Stimulated activated CD4-positive, alpha-beta T cell treated with anti-CD3 and anti-CD28 coated beads, Interleukin-4, amount 100 ng/mL, for 24 hours (primary cell): ENCODE measurements at regions not wholly inside any gene's neighbourhood (a gene's known extent, or its start where the extent isn't known, plus 50 kb on each side); places are given as distances from the start of the nearest gene placed in this dataset.
"Not testable (repeated sequence)": the region's sequence is repeated elsewhere in the genome, so short reads cannot be mapped to it uniquely, and the experiment has no call there.

Source experiments
- DNase-seq: peaks from one replicate; pipeline ENCODE4 v3.0.0-alpha.2; 2020

DNA sequence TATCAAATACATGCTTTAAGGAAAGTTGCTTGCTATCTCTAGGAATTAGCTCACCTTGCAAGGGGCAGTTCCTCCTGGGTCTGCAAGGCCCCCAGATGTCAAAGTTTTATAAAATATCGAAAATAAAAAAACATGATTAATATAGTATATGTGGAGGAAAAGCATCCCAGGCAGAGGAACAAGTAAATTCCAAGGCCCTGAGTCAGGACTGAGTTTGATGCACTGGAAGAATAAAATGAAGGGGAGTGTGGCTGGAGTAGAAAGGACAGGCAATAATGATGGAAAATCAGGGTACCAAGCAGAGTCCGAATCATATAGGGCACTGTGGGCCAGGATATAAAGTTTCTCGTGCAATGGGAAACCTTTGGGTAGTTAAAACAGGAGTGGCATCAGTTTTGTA lies 112.4 kb upstream of the EEPD1 start:
- no peak for DNase-seq

DNA sequence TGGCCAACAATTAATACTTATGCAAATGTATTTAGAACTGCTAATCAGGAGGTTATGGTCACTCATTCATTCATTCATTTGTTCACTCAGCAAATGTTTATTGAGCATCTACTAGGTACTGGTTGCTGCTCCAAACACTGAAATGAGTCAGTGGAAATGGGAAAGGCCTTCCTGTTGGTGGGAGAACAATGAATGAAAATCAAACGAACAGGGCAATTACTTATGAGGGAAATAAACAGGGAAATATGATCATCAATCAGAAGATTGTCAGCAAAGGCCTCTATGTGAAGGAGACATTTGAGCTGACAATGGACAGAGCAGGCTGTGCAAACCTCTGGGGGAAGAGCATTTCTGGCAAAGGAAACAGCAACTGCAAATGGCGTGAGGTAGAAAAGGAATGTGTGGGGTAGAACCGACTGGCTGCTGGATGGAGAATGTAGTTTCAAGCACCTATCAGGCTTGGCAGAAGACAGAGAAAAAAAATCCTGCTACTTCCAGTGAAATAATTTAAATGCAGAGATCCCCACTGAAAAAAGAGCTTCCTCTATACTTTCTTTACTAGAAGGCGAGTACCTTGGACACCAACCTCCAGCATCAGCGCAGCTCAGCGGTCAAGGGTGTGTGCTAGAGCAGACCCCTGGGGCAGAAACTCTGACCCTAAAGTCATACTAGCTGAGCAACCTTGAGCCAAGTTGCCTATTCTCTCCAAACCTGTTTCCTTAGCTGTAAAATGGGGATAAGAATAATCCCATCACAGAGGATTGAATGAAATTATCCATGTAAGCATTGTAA lies 108.8 kb upstream of the EEPD1 start:
- DNase-seq, result no peak

DNA sequence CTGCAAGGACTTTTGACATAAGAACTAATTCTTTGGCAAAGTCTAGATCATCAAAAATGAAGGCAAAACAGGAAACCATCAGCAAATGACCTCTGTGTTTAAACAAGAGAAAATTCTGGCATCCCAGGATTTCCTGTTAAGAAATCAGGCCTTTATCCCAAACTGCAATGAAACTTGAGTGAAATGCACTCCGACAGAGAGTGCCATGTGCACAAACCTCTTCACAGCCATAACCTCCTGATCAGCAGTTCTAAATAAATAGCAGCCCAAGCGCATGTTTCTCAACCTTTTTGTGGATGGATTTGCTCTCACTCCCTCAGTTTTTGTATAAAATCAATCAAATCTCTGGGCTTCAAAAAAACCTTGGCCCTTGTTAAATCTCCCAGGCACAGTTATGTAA lies 107.7 kb upstream of the EEPD1 start:
- DNase-seq, result no peak

DNA sequence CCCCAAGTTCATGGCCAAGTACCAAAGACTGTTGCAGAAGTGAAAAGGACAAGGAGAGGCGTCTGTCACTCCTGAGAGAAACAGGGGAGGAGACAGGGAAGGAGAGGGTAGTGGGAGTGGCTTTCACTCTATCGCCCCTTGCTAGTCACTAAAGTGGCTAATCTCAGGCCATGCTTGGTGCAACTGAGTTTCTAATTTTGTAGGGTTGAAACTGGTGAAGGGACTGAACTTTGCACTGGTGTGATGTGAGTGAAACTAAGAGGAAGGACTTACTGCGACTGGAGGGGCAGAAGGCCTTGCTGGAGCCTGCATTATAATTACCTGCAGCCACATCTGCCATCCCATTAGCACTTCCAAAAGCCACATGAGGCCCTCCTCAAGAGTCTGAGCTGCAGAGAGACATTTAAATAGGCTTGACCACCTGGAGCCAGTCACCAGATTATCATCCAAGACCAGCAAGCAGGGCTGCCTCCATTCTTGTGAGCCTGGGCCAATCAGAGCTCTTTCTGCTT lies 107.2 kb upstream of the EEPD1 start:
- no peak for DNase-seq

DNA sequence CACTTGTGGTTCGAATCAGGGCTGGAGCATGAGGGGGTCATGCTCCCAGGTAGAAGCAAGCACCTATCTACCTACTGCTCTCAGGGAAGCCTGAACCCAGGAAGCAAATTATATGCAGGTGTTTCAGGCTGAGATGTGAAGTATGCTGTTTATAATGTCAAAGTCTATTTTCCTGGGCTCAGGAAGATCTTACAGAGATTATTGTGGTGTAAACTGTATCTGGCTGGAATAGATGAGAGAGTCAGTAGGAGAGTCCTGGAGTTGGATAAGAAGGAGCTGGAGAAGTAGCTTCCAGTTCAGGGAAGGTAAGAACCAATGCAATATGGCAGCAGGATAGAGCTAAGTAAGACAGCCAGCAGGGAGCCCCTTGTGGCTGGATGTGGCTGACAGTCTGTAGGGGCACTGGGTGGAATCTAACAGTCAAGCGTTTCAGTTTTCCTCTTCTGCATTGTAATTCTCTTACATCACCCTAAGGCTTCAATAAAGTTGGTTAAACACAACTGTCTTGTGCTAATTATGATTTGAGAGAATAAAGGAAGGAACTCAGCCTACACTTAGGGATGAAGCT lies 105.9 kb upstream of the EEPD1 start:
- DNase-seq, result no peak

DNA sequence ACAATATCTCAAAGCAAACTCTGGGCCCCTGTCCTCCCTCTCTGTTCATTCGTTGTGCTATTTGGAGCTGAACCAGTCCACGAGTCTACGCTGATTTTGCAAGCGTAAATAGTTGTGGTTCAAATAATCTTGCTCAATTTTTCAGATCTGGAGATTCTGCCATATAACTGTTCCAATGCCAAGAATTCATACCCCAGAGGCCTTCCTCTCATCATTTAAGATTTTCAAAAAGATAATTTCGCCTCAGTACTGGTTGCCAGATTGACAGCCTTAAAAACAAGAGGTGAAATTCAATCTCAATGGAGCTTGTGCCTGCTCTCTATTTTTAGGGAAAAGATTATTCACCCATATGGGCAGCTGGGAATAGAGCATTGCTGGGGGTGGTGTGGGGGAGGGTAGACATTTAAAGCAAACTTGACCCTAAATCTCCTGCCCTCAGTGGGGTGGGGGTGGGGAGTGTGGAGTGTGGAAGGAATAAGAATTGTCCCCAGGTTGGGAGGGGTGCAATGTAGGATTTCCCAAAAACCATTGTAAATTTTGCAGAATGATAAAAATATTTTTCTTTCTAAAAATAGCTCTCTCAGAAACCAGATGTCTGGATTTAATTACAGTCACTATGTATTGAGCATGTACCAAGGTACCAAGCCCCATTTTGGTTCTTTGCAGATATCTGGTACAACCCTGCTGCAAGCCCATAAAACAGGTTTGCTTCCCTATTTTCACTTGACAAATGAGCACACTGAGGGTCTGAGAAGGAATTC lies 104.7 kb upstream of the EEPD1 start:
- DNase-seq, result no peak

DNA sequence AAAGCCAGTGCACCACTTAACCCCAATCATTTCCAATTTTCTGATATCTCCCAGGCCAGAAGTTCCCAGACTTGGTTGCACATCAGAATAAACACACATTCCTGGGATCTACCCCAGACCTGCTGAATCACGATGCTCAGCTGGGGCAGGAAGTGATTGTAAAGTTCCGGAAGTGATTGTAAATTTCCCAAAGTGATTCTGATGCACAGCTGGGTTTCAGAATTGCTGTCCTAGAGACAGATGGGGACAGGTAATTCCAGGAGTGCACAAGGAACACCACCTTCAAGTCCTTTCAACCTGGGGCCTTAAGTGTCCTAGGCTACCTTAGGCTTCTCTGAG lies 104.2 kb upstream of the EEPD1 start:
- no peak for DNase-seq

DNA sequence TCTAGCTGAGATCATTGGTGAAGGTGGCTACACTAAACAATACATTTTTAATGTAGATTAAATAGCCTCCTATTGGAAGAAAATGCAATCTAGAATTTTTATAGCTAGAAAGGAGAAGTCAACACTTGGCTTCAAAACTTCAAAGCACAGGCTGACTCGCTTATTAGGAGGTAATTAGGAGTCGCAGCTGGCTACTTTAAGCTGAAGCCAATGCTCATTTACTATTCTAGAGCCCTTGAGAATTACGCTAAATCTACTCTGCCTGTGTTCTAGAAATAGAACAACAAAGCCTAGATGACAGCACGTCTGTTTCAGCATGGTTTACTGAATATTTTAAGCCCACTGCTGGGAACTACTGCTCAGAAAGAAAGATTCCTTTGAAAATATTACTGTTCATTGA lies 101.6 kb upstream of the EEPD1 start:
- no peak for DNase-seq

DNA sequence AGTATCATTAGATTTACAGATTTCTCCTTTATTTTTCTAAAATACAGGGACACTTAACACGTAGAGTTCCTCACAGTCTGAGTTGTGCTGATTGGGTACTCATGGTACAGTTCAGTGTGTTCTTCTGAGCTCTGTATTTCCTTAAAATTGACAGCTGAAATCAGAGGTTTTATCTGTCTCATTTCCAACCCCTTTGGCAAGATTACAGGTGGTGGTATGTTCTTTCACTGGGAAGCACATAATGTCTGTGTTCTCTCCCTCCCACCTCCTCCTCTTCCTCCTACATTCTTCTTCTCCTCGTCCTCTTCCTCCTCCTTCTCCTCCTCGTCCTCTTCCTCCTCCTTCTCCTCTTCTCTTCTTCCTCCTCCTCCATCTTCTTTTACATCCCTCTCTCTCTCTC lies 99.5 kb upstream of the EEPD1 start:
- no peak for DNase-seq

DNA sequence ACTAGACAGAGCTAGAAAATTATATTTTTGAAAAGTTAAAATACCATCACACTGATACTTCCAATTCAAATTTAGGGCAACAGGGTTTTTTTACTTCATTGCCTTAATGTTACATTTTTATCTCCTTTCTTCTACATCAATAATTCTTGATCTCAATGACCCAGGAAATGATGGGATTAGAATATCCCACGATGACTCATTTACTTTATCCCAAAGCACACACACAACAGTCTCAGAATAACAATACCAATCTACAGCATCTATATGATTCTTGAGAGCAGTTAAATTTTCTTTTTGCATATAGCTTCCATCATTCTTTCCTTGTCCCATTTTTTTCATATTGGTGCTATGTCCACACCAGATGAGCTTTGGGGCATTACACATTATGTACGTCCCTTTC lies 98.4 kb upstream of the EEPD1 start:
- no peak for DNase-seq

DNA sequence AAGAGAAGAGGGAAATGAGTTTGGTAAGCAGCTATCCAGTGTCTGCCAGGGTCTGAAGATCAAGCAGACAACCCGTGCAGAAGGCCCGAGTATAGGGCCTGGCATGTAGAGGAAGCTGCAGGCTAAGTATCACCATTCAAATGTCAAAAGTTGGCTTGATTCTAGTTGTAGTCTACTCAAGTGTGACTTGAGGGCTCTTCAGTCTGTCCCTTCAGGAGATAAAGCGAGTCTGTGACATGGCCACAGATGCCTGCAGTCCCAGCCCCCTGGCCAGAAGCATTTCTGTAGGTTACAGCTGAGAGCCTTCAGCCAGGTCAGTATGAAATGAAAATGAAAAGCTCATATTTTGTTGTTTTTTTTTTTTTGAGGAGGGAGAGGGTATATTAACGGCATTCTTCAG lies 97.8 kb upstream of the EEPD1 start:
- DNase-seq, result no peak

DNA sequence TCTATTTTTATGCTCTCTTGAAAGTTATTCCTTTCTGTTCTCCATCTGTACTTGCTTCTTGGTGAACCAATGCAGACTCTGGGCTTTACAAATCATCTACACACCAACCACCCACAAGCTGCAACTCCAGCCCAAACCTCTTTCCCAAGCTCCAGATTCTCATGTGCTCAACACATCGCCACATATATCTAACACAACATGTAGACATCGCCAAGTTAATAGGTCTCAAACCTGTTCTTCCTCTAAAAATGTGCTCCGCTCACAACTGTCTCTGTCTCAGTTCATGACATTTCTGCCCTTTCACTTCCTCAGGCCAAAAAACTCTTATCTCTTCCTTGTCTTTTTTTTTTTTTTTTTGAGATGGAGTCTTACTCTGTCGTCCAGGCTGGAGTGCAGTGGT lies 95.7 kb upstream of the EEPD1 start:
- DNase-seq, result no peak

DNA sequence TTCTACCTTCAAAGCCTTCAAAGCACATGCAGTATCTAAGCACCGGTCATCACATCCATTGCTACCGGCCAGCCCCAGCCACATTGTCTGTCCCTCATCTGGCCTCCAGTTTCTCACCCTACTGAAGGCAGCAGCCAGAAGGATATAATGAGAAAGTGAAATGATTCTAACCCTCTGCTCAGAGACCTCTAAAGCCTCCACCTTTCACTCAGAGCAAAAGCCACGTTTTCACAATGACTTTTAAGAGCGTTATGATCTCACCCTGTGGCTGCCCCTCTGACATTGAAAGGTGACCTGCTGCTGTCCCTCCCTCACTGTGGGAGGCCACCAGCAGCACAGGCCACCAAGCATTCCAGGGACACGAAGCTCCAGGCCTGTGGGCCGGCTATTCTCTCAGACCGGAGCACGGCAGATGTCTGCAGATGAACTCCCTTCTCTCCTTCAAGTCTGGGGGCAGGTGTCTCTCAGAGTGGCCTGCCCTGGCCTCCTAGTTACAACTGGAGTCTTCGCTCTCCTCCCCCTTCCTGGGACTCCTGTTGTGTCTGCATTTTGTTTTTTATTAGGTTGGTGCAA lies 94.9 kb upstream of the EEPD1 start:
- no peak for DNase-seq

DNA sequence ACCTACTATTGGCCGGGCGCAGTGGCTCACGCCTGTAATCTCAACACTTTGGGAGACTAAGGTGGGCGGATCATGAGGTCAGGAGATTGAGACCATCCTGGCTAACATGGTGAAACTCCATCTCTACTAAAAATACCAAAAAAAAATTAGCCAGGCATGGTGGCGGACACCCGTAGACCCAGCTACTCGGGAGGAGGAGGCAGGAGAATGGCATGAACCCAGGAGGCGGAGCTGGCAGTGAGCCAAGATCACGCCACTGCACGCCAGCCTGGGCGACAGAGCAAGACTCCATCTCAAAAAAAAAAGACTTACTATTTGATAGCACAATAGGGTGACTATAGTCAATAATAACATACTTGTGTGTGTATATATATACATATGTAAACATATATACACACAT lies 92.7 kb upstream of the EEPD1 start:
- DNase-seq, result not testable (repeated sequence)

DNA sequence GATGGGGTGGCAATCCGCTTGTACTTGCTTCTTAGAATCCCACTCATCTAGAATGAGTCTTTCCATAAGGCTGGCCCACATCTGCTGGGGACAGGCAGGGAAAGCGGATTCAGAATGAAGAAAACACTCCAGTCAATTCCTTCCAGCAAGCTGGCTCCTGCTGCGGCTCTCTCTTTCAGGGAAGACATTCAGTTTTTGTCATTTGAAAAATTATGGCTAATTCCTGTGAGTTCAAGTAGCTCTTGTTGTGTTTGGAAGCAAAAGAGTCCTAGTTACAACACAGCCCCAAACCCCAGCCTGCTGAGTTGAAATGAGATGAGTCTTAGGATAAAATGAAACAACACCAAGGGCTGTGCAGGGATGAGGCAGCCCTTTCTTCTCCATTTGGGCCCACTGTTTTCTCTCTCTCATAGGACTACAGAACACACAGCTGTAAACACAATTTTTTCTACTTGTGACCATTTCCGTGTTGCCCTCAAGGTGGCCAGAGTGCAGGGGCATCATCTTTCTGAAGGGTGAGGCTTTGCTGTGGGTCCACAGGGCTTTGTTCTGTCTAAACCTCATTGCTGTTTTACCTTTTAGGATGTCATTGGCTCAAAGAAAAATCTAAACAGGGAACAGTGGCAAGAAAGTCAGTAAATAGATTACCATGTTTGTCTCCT lies 90.8 kb upstream of the EEPD1 start:
- no peak for DNase-seq

DNA sequence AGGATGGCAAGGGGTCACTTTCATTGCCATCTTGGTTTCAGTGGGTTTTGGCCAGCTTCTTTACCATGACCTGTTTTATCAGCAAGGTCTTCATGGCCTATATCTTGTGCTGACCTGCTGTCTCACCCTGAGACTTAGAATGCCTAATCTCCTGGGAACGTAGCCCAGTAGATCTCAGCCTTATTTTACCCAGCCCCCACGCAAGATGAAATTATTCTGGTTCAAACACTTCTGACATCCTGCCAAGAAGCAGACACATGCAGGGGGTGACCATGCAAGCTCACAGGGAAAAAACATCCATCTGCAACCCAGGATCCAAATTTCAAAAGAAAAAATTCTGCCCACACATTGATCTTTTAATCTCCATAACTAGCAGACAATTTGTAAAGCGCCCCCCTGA lies 88.4 kb upstream of the EEPD1 start:
- DNase-seq, result no peak

DNA sequence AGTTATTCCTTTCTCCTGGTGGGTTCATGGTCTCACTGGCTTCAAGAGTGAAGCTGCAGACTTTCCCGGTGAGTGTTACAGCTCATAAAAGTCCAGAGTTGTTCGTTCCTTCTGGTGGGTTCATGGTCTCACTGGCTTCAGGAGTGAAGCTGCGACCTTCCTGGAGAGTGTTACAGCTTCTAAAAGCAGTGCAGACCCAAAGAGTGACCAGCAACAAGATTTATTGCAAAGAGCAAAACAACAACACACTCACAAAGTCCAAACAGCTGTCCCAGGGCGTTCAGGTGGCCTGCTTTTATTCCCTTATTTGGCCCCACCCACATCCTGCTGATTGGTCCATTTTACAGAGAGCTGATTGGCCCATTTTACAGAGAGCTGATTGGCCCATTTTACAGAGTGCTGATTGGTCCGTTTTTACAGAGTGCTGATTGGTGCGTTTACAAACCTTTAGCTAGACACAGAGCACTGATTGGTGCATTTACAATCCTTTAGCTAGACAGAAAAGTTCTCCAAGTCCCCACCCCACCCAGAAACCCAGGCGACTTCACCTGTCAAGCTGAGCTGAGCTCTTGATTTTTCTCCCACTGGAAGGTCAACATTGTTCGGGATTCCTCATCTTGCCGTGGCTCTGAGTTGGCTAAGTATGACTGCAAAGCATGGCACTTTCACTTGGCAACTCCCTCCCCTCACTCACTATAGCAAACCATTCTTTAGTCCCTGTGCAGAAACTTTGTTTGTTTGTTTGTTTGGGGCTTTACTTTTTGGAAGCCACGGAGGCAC lies 87.3 kb upstream of the EEPD1 start:
- DNase-seq, result not testable (repeated sequence)

DNA sequence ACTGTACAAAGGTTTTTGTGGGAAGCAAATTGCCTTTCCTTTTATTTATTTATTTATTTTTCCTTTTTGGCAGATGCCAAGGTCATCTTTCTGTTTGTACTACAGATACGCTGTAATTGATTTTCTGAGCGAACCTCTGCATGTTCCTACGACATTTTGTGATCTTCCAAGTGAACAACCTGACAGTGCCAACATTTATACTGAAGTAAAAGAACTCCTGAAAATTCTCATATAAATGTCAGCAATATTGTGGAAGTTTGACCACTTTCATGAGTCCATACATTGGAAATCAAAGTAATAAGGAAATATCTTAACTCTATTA lies 86.8 kb upstream of the EEPD1 start:
- no peak for DNase-seq

DNA sequence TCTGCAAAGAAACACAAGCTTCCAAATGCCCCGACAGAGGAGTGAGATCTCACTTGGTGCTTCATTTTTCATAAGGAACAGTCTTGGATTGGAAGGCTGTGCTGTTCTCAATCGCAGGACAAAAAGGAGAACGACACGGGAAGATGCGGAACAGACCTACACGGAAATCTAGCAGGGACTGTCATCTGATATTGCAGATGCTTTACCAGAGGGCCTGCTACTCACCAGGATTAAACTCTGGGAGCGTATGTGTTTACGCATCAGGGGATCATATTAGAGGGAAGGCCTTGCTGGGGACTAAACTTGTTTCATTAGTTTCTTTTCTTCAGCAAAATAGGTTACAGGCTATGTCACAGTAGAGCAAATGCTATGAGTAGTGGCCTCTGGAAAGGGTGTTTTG lies 82.8 kb upstream of the EEPD1 start:
- DNase-seq, result no peak

DNA sequence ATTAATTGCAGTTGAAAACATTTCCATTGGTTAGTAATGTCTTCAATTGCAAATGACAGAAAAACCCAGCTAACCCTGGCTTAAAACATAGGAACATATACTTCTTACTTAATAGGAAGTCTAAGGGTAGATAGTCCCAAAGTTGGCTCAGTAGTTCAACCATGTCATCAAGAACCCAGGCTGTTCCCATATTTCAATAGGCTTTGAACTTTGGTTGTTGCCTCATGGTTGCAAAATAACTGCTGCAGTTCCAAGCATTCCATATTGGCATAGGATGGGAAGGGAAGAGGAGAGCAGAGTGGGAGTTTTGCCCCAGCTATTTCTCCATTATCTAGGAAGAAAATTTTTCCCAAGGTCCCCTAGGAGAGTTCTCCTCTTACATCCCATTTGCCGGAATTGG lies 81.4 kb upstream of the EEPD1 start:
- no peak for DNase-seq

DNA sequence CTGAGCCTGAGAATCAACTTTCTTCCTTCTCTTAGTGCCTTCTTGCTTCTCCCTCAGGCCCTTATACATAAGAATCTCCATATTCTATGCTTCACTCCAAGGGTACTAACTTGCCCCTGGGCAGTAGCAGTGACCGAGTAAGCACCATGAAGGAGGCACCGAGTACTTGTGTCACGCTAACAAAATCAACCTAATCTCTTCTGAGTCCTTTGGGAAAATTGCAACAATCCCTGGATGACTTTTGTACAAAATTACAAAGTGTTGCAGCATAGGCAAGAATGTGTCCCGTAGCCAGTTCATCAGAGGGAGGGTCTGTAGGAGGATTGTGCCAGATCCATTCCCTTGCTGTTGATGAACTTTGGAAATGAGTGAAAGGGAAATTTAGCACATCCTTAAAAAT lies 80.4 kb upstream of the EEPD1 start:
- no peak for DNase-seq

DNA sequence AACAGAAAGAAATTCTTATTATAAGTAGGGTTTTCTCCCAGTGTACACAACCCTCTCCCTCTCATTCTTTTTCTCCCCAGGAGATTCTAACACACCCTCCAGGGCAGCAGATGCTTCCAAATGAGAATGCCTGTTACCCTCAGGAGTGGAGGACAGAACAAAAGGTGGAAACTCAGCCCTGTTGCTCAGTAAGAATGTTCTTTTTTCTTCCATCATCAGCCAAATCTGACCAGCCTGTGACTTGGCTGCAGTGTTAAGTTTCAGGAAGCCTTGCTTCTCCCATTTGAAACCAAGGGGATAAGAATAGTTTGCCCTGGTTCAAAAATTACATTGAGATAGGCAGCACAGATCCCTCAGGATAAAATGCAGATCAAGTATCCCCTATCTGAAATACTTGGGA lies 77.5 kb upstream of the EEPD1 start:
- DNase-seq, result no peak

DNA sequence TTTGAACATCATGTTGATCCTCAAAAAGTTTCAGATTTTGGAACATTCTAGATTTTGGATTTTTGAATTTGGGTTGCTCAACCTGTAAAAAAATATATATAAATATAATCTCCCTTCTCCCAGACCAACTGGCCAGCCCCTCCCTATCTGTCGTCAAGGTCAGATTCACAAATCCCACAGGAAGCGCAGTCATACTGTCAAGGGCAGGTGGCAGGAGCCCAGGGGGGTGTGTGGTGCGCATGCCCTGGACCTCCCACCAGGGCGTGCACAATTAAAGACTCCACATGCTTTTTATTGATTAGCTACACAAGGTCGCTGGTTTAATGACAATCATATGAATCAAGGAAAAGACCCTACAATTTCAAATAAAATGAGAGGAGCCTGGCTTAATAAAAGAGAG lies 77.0 kb upstream of the EEPD1 start:
- no peak for DNase-seq
